HepG2 (cell line): ENCODE measurements at regions not wholly inside any gene's neighbourhood (a gene's known extent, or its start where the extent isn't known, plus 50 kb on each side); places are given as distances from the start of the nearest gene placed in this dataset.

Source experiments
- ATAC-seq: fragments of 200-7000 bp; cut with Tn5 transposase; 3 replicates; pipeline ENCODE4 v1.9.1; 2020; ENCODE audit warnings: mild to moderate bottlenecking, moderate library complexity
- BruUV-seq: library from RNA; stranded (reverse); fragments of 400-500 nt; replicated peaks from 2 replicates; lab custom pipeline; 2021; lab: Mats Ljungman, UMichigan
- CTCF ChIA-PET: fragments of 300-600 bp; formaldehyde crosslinking; extraction: SDS; loops from one replicate; lab custom pipeline; 2021; ENCODE audit warnings: low total read pairs, inconsistent platforms, low intra/inter-chr PET ratio; lab: Yijun Ruan, JAX
- POLR2A ChIA-PET: fragments of 350-600 bp; sonication (Branson Sonifier 250); formaldehyde crosslinking; loops from one replicate; lab custom pipeline; 2020; ENCODE audit warnings: antibody characterized with exemption, inconsistent platforms; lab: Yijun Ruan, JAX
- DNase-seq: peaks from one replicate; pipeline ENCODE4 v3.0.0-alpha.2; 2015; ENCODE audit warnings: low spot score
- FAIRE-seq: peaks from 3 replicates; lab custom pipeline; 2011; peaks lifted over from hg19 to GRCh38; lab: Jason Lieb, UNC
- H2AFZ ChIP-seq: one replicate; pipeline ENCODE4 v1.6.1; 2011; ENCODE audit warnings: low read length, inconsistent platforms
- H3K27ac ChIP-seq: fragments of 300-600 bp; 3 replicates; pipeline ENCODE4 v1.8.0; 2011; ENCODE audit warnings: mixed run types, mild to moderate bottlenecking, mixed read lengths, low read length, inconsistent platforms; ENCODE audit not compliant: insufficient read depth; ENCODE audit errors: extremely low read length
- H3K27me3 ChIP-seq, 2 experiments: fragments of 200-600 bp in 1 of 2; 2 replicates in 1 of 2; 3 replicates in 1 of 2; pipeline versions ENCODE4 v1.6.0 to v1.8.0; 2011; ENCODE audit warnings: low read length in 2 of 2, mild to moderate bottlenecking in 2 of 2, moderate library complexity in 2 of 2, inconsistent platforms in 1 of 2; ENCODE audit not compliant: insufficient read depth in 2 of 2, control insufficient read depth in 1 of 2
- H3K36me3 ChIP-seq, 2 experiments: fragments of 200-600 bp in 1 of 2; replicated peaks in 1 of 2; 2 replicates in 1 of 2; 3 replicates in 1 of 2; pipeline versions ENCODE4 v1.5.1 to v1.8.0; 2011; ENCODE audit warnings: low read length in 2 of 2, inconsistent platforms in 1 of 2; ENCODE audit not compliant: insufficient read depth in 2 of 2, control insufficient read depth in 1 of 2
- H3K4me1 ChIP-seq: 2 replicates; pipeline ENCODE4 v1.5.1; 2012; ENCODE audit warnings: low read length, inconsistent platforms; ENCODE audit not compliant: insufficient read depth
- H3K4me2 ChIP-seq: 2 replicates; pipeline ENCODE4 v1.6.0; 2011; ENCODE audit warnings: low read depth, low read length, inconsistent platforms
- H3K4me3 ChIP-seq, 3 experiments: fragments of 200-600 bp in 1 of 3; sonication (generic), shearing (Covaris generic) in 1 of 3; replicated peaks in 1 of 3; 2 replicates each; pipeline ENCODE4 v1.5.1; 2011 to 2016; ENCODE audit warnings: low read length in 3 of 3, inconsistent platforms in 2 of 3, low read depth in 2 of 3, mild to moderate bottlenecking in 2 of 3, control low read depth in 1 of 3, mixed read lengths in 1 of 3; ENCODE audit not compliant: insufficient read depth in 1 of 3
- H3K79me2 ChIP-seq: one replicate; pipeline ENCODE4 v1.6.1; 2011; ENCODE audit warnings: low read length, inconsistent platforms; ENCODE audit not compliant: insufficient read depth
- H3K9ac ChIP-seq: 2 replicates; pipeline ENCODE4 v1.6.0; 2011; ENCODE audit warnings: mild to moderate bottlenecking, low read depth, low read length, inconsistent platforms; ENCODE audit not compliant: insufficient read depth
- H3K9me3 ChIP-seq: 2 replicates; pipeline ENCODE4 v1.5.1; 2012; ENCODE audit warnings: mild to moderate bottlenecking, low read length
- H4K20me1 ChIP-seq: 2 replicates; pipeline ENCODE4 v1.6.0; 2011; ENCODE audit warnings: inconsistent platforms, mild to moderate bottlenecking, low read length, moderate library complexity; ENCODE audit not compliant: insufficient read depth
- AHR ChIP-seq: IDR thresholded peaks from 2 replicates; pipeline ENCODE4 v1.6.1; 2018; ENCODE audit warnings: missing genetic modification reagents, missing compliant biosample characterization
- ARHGAP35 ChIP-seq: sonication (generic); formaldehyde crosslinking; IDR thresholded peaks from 2 replicates; pipeline ENCODE4 v1.9.0; 2022; ENCODE audit warnings: mild to moderate bottlenecking, inconsistent platforms, moderate library complexity, missing genetic modification reagents, borderline replicate concordance
- ELF1 ChIP-seq: sonication (generic); formaldehyde crosslinking; IDR thresholded peaks from 2 replicates; pipeline ENCODE4 v1.4.0; 2020; ENCODE audit warnings: missing genetic modification reagents
- MAZ ChIP-seq, 2 experiments: sonication (generic) in 1 of 2; formaldehyde crosslinking in 1 of 2; IDR thresholded peaks; 2 replicates each; pipeline versions ENCODE4 v1.5.0 to v1.6.1; 2012 to 2020; ENCODE audit warnings: low read depth in 2 of 2, mild to moderate bottlenecking in 2 of 2, borderline replicate concordance in 1 of 2, improper control_type of control experiment in 1 of 2, low read length in 1 of 2, missing genetic modification reagents in 1 of 2, moderate library complexity in 1 of 2
- MEIS1 ChIP-seq: sonication (generic); formaldehyde crosslinking; IDR thresholded peaks from 2 replicates; pipeline ENCODE4 v1.9.0; 2021; ENCODE audit warnings: mild to moderate bottlenecking, missing genetic modification reagents, moderate library complexity, borderline replicate concordance
- PPARG ChIP-seq: conservative IDR thresholded peaks from 2 replicates; pipeline ENCODE4 v1.6.1; 2016; ENCODE audit warnings: missing biosample characterization, missing genetic modification reagents
- RFXAP ChIP-seq: sonication (generic); formaldehyde crosslinking; IDR thresholded peaks from 2 replicates; pipeline ENCODE4 v1.4.0; 2020; ENCODE audit warnings: missing genetic modification reagents, borderline replicate concordance
- YY1 ChIP-seq: IDR thresholded peaks from 2 replicates; pipeline ENCODE4 v1.6.1; 2011; ENCODE audit warnings: low read length, low read depth, moderate library complexity, mild to moderate bottlenecking; ENCODE audit not compliant: insufficient read depth, insufficient replicate concordance
- ZFP90 ChIP-seq: sonication (generic); formaldehyde crosslinking; IDR thresholded peaks from 2 replicates; pipeline ENCODE4 v1.8.0; 2022; ENCODE audit warnings: missing genetic modification reagents, mild to moderate bottlenecking, inconsistent platforms, borderline replicate concordance
- ZNF256 ChIP-seq: sonication (generic); formaldehyde crosslinking; conservative IDR thresholded peaks from 2 replicates; pipeline ENCODE4 v1.4.0; 2020; ENCODE audit warnings: missing genetic modification reagents
- ZNF558 ChIP-seq: sonication (generic); formaldehyde crosslinking; IDR thresholded peaks from 2 replicates; pipeline ENCODE4 v1.9.0; 2022; ENCODE audit warnings: mild to moderate bottlenecking, missing genetic modification reagents, borderline replicate concordance
- ZNF720 ChIP-seq: sonication (generic); formaldehyde crosslinking; IDR thresholded peaks from 2 replicates; pipeline ENCODE4 v1.4.0; 2020; ENCODE audit warnings: missing genetic modification reagents
- WGBS: methylation state at CpG from one replicate; pipeline ENCODE4 v1.1.6; 2017; ENCODE audit warnings: low lambda C conversion rate; 5-methylcytosine and 5-hydroxymethylcytosine counted together
- in situ Hi-C: cut with HindIII; loops from 2 replicates; pipeline ENCODE4 v1.10.0; 2017; ENCODE audit warnings: low pct_unique_long_range_greater_than_20kb; ENCODE audit not compliant: extremely low pct_ligation_motif_present
- intact Hi-C: fragments of 100-400 bp; cut with micrococcal nuclease; formaldehyde crosslinking; loops from one replicate; pipeline ENCODE4 v1.10.0; 2022; ENCODE audit not compliant: unreplicated experiment
- TF ChIP-seq, protein P1 (sequence below): sonication (generic); formaldehyde crosslinking; IDR thresholded peaks from 2 replicates; pipeline ENCODE4 v1.9.0; 2022; ENCODE audit warnings: low read depth, missing genetic modification reagents
- TF ChIP-seq, protein P2 (sequence below): sonication (generic); formaldehyde crosslinking; IDR thresholded peaks from 2 replicates; pipeline ENCODE4 v1.9.0; 2022; ENCODE audit warnings: missing genetic modification reagents, mild to moderate bottlenecking, borderline replicate concordance
- TF ChIP-seq, protein P3 (sequence below): sonication (generic); formaldehyde crosslinking; IDR thresholded peaks from 2 replicates; pipeline ENCODE4 v1.8.0; 2022; ENCODE audit warnings: mild to moderate bottlenecking, missing genetic modification reagents, borderline replicate concordance
- TF ChIP-seq, protein P4 (sequence below): sonication (generic); formaldehyde crosslinking; IDR thresholded peaks from 2 replicates; pipeline ENCODE4 v1.5.0; 2020; ENCODE audit warnings: missing genetic modification reagents
- TF ChIP-seq, protein P5 (sequence below): sonication (generic); formaldehyde crosslinking; conservative IDR thresholded peaks from 2 replicates; pipeline ENCODE4 v1.4.0; 2020; ENCODE audit warnings: missing genetic modification reagents

DNA sequence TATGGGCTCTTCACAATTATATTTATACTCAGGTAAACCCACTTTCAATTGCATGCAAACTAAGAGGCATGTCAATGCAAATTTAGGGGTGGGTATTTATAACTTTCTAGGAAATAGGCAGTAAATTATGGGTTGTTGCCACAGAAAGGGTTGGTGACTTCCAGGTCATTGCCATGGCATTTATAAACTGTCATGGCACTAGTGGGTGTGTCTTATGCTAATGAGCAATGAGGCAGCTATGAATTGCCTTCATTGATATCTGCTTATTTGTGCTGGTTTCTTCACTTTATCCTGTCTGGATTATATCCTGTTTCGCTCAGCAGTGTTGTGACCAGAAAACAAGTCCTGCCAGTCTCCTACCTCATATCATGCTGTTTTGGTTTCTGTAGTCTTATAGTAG is 597.3 kb upstream of the DAB2 start (continued):
- TF ChIP-seq, protein P1, sequence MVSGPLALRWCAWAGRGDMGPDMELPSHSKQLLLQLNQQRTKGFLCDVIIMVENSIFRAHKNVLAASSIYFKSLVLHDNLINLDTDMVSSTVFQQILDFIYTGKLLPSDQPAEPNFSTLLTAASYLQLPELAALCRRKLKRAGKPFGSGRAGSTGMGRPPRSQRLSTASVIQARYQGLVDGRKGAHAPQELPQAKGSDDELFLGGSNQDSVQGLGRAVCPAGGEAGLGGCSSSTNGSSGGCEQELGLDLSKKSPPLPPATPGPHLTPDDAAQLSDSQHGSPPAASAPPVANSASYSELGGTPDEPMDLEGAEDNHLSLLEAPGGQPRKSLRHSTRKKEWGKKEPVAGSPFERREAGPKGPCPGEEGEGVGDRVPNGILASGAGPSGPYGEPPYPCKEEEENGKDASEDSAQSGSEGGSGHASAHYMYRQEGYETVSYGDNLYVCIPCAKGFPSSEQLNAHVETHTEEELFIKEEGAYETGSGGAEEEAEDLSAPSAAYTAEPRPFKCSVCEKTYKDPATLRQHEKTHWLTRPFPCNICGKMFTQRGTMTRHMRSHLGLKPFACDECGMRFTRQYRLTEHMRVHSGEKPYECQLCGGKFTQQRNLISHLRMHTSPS: no peak
- no peak for TF ChIP-seq ZNF256
- TF ChIP-seq, protein P2, sequence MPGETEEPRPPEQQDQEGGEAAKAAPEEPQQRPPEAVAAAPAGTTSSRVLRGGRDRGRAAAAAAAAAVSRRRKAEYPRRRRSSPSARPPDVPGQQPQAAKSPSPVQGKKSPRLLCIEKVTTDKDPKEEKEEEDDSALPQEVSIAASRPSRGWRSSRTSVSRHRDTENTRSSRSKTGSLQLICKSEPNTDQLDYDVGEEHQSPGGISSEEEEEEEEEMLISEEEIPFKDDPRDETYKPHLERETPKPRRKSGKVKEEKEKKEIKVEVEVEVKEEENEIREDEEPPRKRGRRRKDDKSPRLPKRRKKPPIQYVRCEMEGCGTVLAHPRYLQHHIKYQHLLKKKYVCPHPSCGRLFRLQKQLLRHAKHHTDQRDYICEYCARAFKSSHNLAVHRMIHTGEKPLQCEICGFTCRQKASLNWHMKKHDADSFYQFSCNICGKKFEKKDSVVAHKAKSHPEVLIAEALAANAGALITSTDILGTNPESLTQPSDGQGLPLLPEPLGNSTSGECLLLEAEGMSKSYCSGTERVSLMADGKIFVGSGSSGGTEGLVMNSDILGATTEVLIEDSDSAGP (CRISPR knock-in tag): no peak
- TF ChIP-seq, protein P3, sequence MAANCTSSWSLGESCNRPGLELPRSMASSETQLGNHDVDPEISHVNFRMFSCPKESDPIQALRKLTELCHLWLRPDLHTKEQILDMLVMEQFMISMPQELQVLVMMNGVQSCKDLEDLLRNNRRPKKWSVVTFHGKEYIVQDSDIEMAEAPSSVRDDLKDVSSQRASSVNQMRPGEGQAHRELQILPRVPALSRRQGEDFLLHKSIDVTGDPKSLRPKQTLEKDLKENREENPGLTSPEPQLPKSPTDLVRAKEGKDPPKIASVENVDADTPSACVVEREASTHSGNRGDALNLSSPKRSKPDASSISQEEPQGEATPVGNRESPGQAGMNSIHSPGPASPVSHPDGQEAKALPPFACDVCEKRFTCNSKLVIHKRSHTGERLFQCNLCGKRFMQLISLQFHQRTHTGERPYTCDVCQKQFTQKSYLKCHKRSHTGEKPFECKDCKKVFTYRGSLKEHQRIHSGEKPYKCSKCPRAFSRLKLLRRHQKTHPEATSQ (CRISPR knock-in tag): no peak

DNA sequence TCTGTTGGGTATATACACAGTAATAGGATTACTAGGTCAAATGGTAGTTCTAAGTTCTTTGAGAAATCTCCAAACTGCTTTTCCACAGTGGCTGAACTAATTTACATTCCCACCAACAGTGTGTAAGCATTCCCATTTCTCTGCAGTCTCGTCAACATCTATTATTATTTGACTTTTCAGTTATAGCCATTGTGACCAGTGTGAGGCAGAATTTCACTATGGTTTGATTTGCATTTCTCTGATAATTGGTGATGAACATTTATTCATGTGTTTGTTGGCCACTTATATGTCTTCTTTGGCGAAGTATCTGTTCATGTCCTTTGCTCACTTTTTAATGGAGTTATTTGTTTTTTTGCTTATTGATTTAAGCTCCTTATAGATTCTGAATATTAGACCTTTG is 596.2 kb upstream of the DAB2 start:
- Histone ChIP-seq H4K20me1 (no peaks in the 10 kb centered on the region), H3K9ac (no peak overlapping the region), H3K4me1 (no peaks in the 10 kb centered on the region), H3K36me3 (no peaks in the 10 kb centered on the region), H2AFZ (no peak overlapping the region), H3K27me3 (no peaks in the 10 kb centered on the region), H3K9me3 (peaks cover 36% of the 10 kb centered on the region; the same call in 1 of the 2 replicates), H3K79me2 (no peaks in the 10 kb centered on the region), H3K4me2 (no peak overlapping the region), H3K27ac (no peak overlapping the region), H3K4me3 (no peak overlapping the region)
- WGBS: 3% methylated on average over 2 of the region's 2 CpGs
- ChIA-PET POLR2A (no interaction called here), CTCF (no interaction called here)
- no TSS peak for BruUV-seq
- ATAC-seq (no peak), DNase-seq (no peak), FAIRE-seq (no peak)
- intact Hi-C loops (no loop called here), in situ Hi-C loops (no loop called here)
- TF ChIP-seq ARHGAP35 (CRISPR knock-in tag) (no peak), MEIS1 (CRISPR knock-in tag) (no peak), RFXAP (no peak), MAZ (IDR thresholded peaks at IDR 0.05; ENCODE audit: borderline replicate concordance, low read depth, low read length) (no peak), MAZ (CRISPR knock-in tag; IDR thresholded peaks at IDR 0.05; ENCODE audit: low read depth) (no peak), ZNF720 (CRISPR knock-in tag) (no peak), ZFP90 (CRISPR knock-in tag) (no peak), PPARG (CRISPR knock-in tag) (no peak), AHR (CRISPR knock-in tag) (no peak), YY1 (no peak), ZNF558 (CRISPR knock-in tag) (no peak), ELF1 (no peak)
- TF ChIP-seq, protein P4, sequence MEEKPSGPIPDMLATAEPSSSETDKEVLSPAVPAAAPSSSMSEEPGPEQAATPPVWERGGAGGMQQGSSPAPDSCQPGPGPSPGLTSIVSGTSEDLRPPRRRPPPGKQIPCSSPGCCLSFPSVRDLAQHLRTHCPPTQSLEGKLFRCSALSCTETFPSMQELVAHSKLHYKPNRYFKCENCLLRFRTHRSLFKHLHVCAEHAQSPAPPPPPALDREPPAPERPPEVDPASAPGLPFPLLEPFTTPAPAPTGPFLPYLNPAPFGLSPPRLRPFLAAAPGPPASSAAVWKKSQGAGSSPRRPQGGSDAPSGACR (CRISPR knock-in tag): no peak
- TF ChIP-seq, protein P5, sequence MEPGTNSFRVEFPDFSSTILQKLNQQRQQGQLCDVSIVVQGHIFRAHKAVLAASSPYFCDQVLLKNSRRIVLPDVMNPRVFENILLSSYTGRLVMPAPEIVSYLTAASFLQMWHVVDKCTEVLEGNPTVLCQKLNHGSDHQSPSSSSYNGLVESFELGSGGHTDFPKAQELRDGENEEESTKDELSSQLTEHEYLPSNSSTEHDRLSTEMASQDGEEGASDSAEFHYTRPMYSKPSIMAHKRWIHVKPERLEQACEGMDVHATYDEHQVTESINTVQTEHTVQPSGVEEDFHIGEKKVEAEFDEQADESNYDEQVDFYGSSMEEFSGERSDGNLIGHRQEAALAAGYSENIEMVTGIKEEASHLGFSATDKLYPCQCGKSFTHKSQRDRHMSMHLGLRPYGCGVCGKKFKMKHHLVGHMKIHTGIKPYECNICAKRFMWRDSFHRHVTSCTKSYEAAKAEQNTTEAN (CRISPR knock-in tag): no peak
